ENCODE measurements at regions not wholly inside any gene's neighbourhood (a gene's known extent, or its start where the extent isn't known, plus 50 kb on each side); places are given as distances from the start of the nearest gene placed in this dataset.

GRCh38 chr2:198775737-198776136 lies 682.0 kb downstream of the SATB2 start:
- Mint-ChIP-seq H3K4me1 (no peaks in the 10 kb centered on the region), H3K4me3 (no peak overlapping the region), H3K27ac (no peak overlapping the region), H3K9me3 (ENCODE audit: insufficient read depth) (no peaks in the 10 kb centered on the region), H3K27me3 (no peaks in the 10 kb centered on the region)
- ChIA-PET CTCF (no interaction called here), POLR2A (no interaction called here)
- Histone ChIP-seq H3K4me3 (ENCODE audit: control extremely low read depth in 1 of 5, extremely low read depth in 1 of 5, insufficient read depth in 1 of 5, low read depth in 2 of 5, low read length in 4 of 5) (no peak overlapping the region), H3K79me2 (ENCODE audit: control insufficient read depth, insufficient read depth, low read length) (no peaks in the 10 kb centered on the region), H3K36me3 (replicated peaks in 1 of 2; ENCODE audit: control extremely low read depth in 1 of 2, control insufficient read depth in 1 of 2, extremely low read depth in 1 of 2, insufficient read depth in 2 of 2, low read length in 1 of 2) (no peaks in the 10 kb centered on the region), H3K9ac (ENCODE audit: low read length) (no peak overlapping the region), H4K20me1 (ENCODE audit: control insufficient read depth, insufficient read depth, low read length, poor library complexity, severe bottlenecking) (no peaks in the 10 kb centered on the region), H3K9me3 (ENCODE audit: control extremely low read depth in 1 of 3, control insufficient read depth in 2 of 3, insufficient read depth in 1 of 3, low read length in 2 of 3) (no peaks in the 10 kb centered on the region), H3K27ac (ENCODE audit: low read length in 2 of 2) (no peak overlapping the region), H3K27me3 (replicated peaks in 1 of 4; ENCODE audit: control extremely low read depth in 1 of 4, control insufficient read depth in 3 of 4, insufficient read depth in 4 of 4, low read length in 3 of 4) (no peaks in the 10 kb centered on the region), H3K4me1 (ENCODE audit: control insufficient read depth in 2 of 2, insufficient read depth in 2 of 2, low read length in 2 of 2) (no peaks in the 10 kb centered on the region), H3K4me2 (replicated peaks; ENCODE audit: low read depth, low read length, poor library complexity, severe bottlenecking) (no peak overlapping the region), H2AFZ (ENCODE audit: insufficient read depth, low read depth, low read length, poor library complexity, severe bottlenecking) (no peak overlapping the region)
- ATAC-seq (ENCODE audit: low read depth) (no peak), DNase-seq (no peak)
- WGBS (ENCODE audit: insufficient coverage): 71% methylated on average over 3 of the region's 5 CpGs
- intact Hi-C loops (cut with micrococcal nuclease): no loop called here
- TF ChIP-seq CTCF (IDR thresholded peaks at IDR 0.05) (no peak), EZH2 (IDR thresholded peaks at IDR 0.05; ENCODE audit: borderline replicate concordance, insufficient read depth, low read depth, low read length, poor library complexity, severe bottlenecking) (no peak)

- CTCF ChIA-PET: no interaction called here
- no peak overlapping the region for H3K27ac Mint-ChIP-seq
Observed at GRCh38 chr2:198774576-198774975, 683.2 kb downstream of the SATB2 start.

More at GRCh38 chr2:198774576-198774975, 683.2 kb downstream of the SATB2 start:
- no peak overlapping the region for H3K4me3 ChIP-seq (ENCODE audit: control extremely low read depth in 1 of 5, extremely low read depth in 1 of 5, insufficient read depth in 1 of 5, low read depth in 2 of 5, low read length in 4 of 5)
- no peaks in the 10 kb centered on the region for H3K36me3 ChIP-seq (replicated peaks in 1 of 2; ENCODE audit: control extremely low read depth in 1 of 2, control insufficient read depth in 1 of 2, extremely low read depth in 1 of 2, insufficient read depth in 2 of 2, low read length in 1 of 2)
- POLR2A ChIA-PET: no interaction called here
- no peaks in the 10 kb centered on the region for H4K20me1 ChIP-seq (ENCODE audit: control insufficient read depth, insufficient read depth, low read length, poor library complexity, severe bottlenecking)
- WGBS (ENCODE audit: insufficient coverage): no CpG with 5 or more reads among the region's 2 CpGs
- ATAC-seq (ENCODE audit: low read depth) (no peak), DNase-seq (no peak)
- H3K27ac ChIP-seq (ENCODE audit: low read length in 2 of 2): no peak overlapping the region
- no peak overlapping the region for H2AFZ ChIP-seq (ENCODE audit: insufficient read depth, low read depth, low read length, poor library complexity, severe bottlenecking)
- no peaks in the 10 kb centered on the region for H3K9me3 Mint-ChIP-seq (ENCODE audit: insufficient read depth)
- no peaks in the 10 kb centered on the region for H3K79me2 ChIP-seq (ENCODE audit: control insufficient read depth, insufficient read depth, low read length)
- H3K4me1 ChIP-seq (ENCODE audit: control insufficient read depth in 2 of 2, insufficient read depth in 2 of 2, low read length in 2 of 2): no peaks in the 10 kb centered on the region
- no peaks in the 10 kb centered on the region for H3K4me1 Mint-ChIP-seq
- H3K9me3 ChIP-seq (ENCODE audit: control extremely low read depth in 1 of 3, control insufficient read depth in 2 of 3, insufficient read depth in 1 of 3, low read length in 2 of 3): no peaks in the 10 kb centered on the region
- intact Hi-C loops (cut with micrococcal nuclease): no loop called here
- no peaks in the 10 kb centered on the region for H3K27me3 ChIP-seq (replicated peaks in 1 of 4; ENCODE audit: control extremely low read depth in 1 of 4, control insufficient read depth in 3 of 4, insufficient read depth in 4 of 4, low read length in 3 of 4)
- TF ChIP-seq EZH2 (IDR thresholded peaks at IDR 0.05; ENCODE audit: borderline replicate concordance, insufficient read depth, low read depth, low read length, poor library complexity, severe bottlenecking) (no peak), CTCF (IDR thresholded peaks at IDR 0.05) (no peak)
- no peak overlapping the region for H3K4me3 Mint-ChIP-seq
- no peak overlapping the region for H3K9ac ChIP-seq (ENCODE audit: low read length)
- no peak overlapping the region for H3K4me2 ChIP-seq (replicated peaks; ENCODE audit: low read depth, low read length, poor library complexity, severe bottlenecking)
- H3K27me3 Mint-ChIP-seq: no peaks in the 10 kb centered on the region
